Vagina (tissue), 2 donors: ENCODE measurements at regions not wholly inside any gene's neighbourhood (a gene's known extent, or its start where the extent isn't known, plus 50 kb on each side); places are given as distances from the start of the nearest gene placed in this dataset.

Experiments used
- CTCF ChIP-seq, 3 experiments: fragments of 450-650 bp in 2 of 3; fragments of 200-600 bp in 1 of 3; sonication (generic) in 1 of 3; IDR thresholded peaks; one replicate each; pipeline ENCODE4 v1.5.1; 2017 to 2019; ENCODE audit warnings: antibody characterized with exemption in 3 of 3, mild to moderate bottlenecking in 2 of 3, moderate library complexity in 2 of 3
- POLR2A ChIP-seq, 2 donors: fragments of 450-650 bp; IDR thresholded peaks; one replicate each; pipeline ENCODE4 v1.6.1; 2017; ENCODE audit warnings: antibody characterized with exemption in 2 of 2, mild to moderate bottlenecking in 2 of 2, moderate library complexity in 2 of 2

- no peak for TF ChIP-seq CTCF (IDR thresholded peaks at IDR 0.05)
- no peak for TF ChIP-seq POLR2A (IDR thresholded peaks at IDR 0.05)
Observed at GRCh38 chr2:65504201-65504600, 71.8 kb upstream of the SPRED2 start.
